GM19438 (cell line): ENCODE measurements at regions not wholly inside any gene's neighbourhood (a gene's known extent, or its start where the extent isn't known, plus 50 kb on each side); places are given as distances from the start of the nearest gene placed in this dataset.
"Not testable (repeated sequence)": the region's sequence is repeated elsewhere in the genome, so short reads cannot be mapped to it uniquely, and the experiment has no call there.

Experiments
- ATAC-seq: cut with Tn5 transposase; IDR thresholded peaks from one replicate; pipeline ENCODE4 v1.9.1; 2021; ENCODE audit warnings: low read depth; ENCODE audit not compliant: unreplicated experiment

- no peak for ATAC-seq
Observed at GRCh38 chr18:46179306-46179705, 75.1 kb downstream of the HAUS1 start.

DNA sequence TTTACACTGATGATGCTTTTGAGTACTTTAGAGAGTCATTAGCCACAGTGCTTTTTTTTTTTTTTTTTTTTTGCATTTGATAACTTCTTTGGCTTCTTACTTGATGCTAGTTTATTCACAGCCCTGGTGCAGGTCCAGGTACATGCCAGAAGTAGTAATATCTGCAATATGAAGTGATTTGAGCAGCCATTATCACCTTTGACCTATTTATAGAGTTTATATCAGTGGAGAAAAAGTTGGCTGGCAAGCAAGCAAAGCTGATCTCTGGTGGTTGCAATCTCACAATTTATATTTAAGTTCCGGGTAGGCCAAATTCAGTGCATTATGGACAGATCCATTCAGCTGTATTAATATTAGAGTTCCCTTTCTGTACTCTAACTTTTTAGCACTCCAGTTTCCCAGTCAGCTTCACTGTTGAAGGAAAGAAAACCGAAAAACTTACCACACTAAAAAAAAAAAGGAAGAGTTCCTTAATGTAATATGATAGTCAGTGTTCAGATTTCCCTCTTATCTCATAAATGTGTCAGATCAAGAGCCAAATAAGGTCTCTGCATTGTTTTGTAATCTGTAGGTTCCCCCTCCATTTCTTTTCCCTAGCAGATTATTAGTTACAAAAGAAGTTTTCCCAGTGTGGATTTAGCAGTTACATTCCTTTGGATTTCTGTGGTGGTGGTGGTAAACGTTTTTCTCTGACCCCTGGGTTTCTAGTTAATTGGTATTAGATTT, 78.6 kb downstream of the HAUS1 start:
- no peak for ATAC-seq

DNA sequence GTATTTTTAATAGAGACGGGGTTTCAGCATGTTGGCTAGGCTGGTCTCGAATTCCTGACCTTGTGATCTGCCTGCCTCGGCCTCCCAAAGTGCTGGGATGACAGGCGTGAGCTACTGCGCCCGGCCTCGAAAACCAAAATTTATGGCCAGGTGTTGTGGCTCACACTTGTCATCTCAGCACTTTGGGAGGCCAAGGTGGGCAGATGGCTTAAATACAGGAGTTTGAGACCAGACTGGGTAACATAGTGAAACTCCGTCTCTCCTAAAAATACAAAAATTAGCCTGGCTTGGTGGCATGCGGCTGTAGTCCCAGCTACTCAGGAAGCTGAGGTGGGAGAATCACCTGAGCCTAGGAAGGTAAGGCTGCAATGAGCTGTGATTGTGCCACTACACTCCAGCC, 80.1 kb downstream of the HAUS1 start:
- not testable (repeated sequence) for ATAC-seq

GRCh38 chr18:46184727-46185126, 80.5 kb downstream of the HAUS1 start:
- no peak for ATAC-seq

DNA sequence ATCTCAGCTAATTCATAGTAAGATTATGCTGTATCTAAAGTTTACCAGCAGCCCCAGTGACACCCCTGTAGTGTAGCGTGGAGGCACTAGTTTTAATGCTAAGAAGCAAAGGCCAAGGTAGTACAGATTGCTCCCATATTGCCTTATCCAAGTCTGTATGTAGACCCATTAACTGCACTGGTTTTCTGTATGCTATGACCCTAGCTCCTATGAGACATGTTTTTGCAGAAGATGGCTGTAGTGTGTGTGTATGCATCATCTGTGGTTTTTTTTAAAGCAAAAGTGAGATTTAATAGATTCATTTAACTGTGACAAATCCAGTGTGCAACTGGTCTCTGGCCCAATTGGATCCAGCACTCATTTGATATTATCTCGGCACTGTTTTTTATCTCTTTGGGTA, 86.5 kb downstream of the HAUS1 start:
- ATAC-seq, result no peak

DNA sequence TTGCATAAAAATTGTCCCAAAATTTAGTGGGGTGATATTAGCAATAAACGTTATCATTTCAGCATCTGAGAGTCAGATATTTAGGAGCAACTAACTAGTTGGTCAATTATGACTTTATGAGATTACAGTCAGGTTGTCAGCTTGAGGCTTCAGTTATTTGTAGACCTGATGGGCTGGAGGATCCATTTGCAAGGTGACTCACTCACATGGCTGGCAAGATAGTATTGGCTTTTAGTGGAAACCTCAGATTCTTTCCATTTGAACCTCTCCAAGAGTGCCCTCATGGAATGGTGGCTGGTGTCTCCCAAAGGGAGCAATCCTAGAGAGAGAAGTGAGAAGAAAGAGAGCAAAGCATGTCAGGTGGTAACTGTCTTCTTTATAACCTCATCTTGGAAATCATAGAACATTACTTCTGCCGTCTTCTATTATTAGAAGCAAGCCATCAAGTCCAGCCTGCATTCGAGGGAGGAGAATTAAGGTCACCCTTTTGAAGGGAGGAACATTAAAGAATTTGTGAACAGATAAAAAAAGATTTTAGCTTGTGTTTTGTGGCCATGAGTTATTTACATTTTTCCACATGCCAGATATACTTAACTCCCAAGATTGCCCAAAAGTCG, 92.5 kb downstream of the HAUS1 start:
- no peak for ATAC-seq

- ATAC-seq, result no peak
Observed at GRCh38 chr18:46199515-46200147, 95.4 kb downstream of the HAUS1 start.

DNA sequence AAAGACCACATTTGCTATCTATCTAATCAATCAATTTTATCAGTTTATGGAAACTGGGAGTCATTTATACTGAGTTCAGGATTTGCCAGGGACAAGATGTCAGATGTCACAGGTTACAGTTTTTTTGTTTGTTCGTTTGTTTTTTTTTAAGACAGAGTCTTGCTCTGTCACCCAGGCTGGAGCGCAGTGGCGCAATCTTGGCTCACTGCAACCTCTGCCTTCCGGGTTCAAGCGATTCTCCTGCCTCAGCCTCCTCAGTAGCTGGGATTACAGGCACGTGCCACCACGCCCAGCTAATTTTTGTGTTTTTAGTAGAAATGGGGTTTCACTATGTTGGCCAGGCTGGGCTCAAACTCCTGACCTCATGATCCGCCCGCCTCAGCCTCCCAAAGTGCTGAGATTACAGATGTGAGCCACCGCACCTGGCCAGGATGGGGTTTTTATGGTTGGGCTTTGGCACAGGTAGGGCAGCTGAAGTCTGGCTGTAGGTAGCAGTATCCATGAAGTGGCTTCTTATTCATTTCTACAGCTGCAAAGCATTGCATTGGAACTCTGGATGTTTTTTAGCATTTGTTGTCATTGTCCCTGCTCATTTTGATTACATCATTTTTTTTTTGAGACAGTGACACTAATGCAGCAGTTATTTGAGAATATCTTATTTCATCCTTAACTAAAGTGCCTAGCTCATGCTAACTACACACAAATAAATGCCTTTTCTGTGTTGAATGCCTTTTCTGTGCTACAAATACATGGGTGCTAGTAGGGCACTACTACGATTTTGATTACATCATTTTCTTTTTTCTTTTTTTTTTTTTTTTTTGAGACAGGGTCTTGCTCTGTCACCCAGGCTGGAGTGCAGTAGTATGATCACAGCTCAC, 96.2 kb downstream of the HAUS1 start:
- not testable (repeated sequence) for ATAC-seq

DNA sequence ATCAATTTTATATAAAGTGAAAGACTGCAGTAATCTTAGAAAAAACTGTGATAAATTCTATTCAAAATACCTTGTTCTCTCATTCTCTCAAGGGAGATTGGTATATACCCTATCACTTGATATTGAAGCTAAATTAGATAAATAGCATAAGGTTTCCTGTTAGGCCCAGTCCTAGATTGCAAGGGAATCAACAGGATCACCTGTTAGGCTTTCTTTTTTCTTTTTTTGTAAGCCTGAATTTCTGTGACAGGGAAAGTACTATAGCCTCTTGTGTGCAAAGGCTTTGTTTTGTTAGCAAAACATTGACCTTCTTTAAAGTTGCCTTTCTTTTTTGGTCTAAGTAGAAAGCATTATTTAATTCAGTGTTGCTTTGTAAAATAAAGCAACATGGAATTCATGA, 100.0 kb downstream of the HAUS1 start:
- no peak for ATAC-seq

- ATAC-seq, result no peak
Observed at GRCh38 chr18:46207985-46208384, 103.8 kb downstream of the HAUS1 start.

DNA sequence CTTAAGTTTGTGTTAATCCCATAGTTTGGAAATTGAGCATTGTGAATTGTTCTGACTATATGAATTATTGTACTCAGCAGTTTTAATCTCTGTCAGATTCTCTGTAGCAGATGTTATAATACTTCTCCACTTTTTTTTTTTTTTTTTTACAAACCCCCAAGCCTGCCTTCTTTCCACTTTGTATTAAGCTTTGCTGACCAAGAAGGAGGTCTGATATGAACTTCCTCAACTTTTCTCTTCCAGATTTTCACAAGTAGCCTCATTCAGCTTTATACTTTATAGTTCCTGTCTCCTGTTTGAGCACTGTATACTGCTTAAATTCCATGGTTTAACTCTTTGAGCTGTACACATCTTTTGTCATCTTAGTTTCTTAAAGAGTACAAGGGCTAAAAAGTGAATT, 105.0 kb downstream of the HAUS1 start:
- ATAC-seq, result no peak

- ATAC-seq, result no peak
Observed at GRCh38 chr18:46211816-46212215, 107.6 kb downstream of the HAUS1 start.

GRCh38 chr18:46212398-46212797, 108.2 kb downstream of the HAUS1 start:
- no peak for ATAC-seq

GRCh38 chr18:46213295-46213694, 109.1 kb downstream of the HAUS1 start:
- ATAC-seq, result no peak

DNA sequence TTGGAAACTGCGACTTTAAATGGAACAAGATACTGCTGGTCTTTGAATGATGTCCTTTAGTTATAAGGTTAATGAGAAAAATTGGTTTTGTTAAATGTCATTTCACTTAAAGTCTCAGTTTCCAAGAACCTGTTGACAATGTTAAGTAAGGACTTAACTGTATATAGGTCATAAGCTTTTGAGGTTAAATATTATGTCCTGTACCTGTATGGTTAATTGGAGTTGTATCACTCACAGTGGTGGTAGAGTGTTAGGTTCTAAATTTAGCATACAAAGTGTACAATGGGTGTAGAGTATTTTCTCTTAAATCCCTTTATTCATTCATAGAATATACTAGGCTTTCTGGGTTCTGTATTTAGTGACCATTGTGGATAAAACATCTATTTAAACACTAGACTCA, 110.2 kb downstream of the HAUS1 start:
- ATAC-seq, result no peak

DNA sequence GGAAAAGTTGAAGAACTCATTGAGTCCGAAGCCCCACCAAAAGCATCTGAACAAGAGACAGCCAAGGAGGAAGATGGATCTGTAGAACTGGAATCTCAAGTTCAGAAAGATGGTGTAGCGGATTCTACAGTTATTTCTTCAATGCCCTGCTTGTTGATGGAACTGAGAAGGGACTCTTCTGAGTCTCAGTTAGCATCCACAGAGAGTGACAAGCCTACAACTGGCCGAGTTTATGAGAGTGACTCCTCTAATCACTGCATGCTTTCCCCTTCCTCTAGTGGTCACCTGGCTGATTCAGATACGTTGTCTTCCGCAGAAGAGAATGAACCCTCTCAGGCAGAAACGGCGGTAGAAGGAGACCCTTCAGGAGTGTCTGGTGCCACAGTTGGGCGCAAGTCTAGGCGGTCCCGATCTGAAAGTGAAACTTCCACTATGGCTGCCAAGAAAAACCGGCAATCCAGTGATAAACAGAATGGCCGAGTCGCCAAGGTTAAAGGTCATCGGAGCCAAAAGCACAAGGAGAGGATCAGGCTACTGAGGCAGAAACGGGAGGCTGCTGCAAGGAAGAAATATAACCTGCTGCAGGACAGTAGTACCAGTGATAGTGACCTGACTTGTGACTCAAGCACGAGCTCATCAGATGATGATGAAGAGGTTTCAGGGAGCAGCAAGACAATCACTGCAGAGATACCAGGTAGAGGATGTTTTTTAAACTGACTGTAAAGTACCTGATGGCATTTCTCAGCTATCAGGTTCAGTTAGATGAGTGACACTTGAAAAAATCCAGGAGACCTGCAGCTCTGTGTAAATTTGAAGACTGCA, 111.9 kb downstream of the HAUS1 start:
- no peak for ATAC-seq

GRCh38 chr18:46220116-46220515, 115.9 kb downstream of the HAUS1 start:
- no peak for ATAC-seq

- no peak for ATAC-seq
Observed at GRCh38 chr18:46222093-46222492, 117.9 kb downstream of the HAUS1 start.

GRCh38 chr18:46222710-46223360, 118.7 kb downstream of the HAUS1 start:
- no peak for ATAC-seq
